Stimulated activated naive CD8-positive, alpha-beta T cell treated with anti-CD3 and anti-CD28 coated beads, Interleukin-15, Interleukin-2, amounts not matched to agents 100 U/mL and 50 U/mL, for 24 hours (primary cell): ENCODE measurements at regions not wholly inside any gene's neighbourhood (a gene's known extent, or its start where the extent isn't known, plus 50 kb on each side); places are given as distances from the start of the nearest gene placed in this dataset.

Experiments
- ATAC-seq: fragments of 150-1000 bp; cut with Tn5 transposase; one replicate; pipeline ENCODE4 v1.10.0; 2021
- DNase-seq: peaks from one replicate; pipeline ENCODE4 v3.0.0; 2021

- ATAC-seq = no peak
Measured at GRCh38 chr1:22264464-22265341, 121.8 kb upstream of the WNT4 start.

GRCh38 chr1:22266141-22266540, 123.2 kb upstream of the WNT4 start:
- no peak for DNase-seq
- no peak for ATAC-seq

More at GRCh38 chr1:22264464-22265341, 121.8 kb upstream of the WNT4 start:
- no peak for DNase-seq

GRCh38 chr1:22267413-22268175, 124.7 kb upstream of the WNT4 start:
- ATAC-seq = no peak
- no peak for DNase-seq

GRCh38 chr1:22268327-22268726, 125.4 kb upstream of the WNT4 start:
- ATAC-seq = no peak
- no peak for DNase-seq

GRCh38 chr1:22271847-22272801, 129.2 kb upstream of the WNT4 start:
- ATAC-seq (no peak), DNase-seq (no peak)

- ATAC-seq = no peak
Measured at GRCh38 chr1:22273686-22274681, 131.1 kb upstream of the WNT4 start.

GRCh38 chr1:22275167-22275566, 132.3 kb upstream of the WNT4 start:
- ATAC-seq = no peak
- no peak for DNase-seq

More at GRCh38 chr1:22273686-22274681, 131.1 kb upstream of the WNT4 start:
- no peak for DNase-seq

GRCh38 chr1:22275626-22276395, 132.9 kb upstream of the WNT4 start:
- peak; percentile 38 for ATAC-seq
- DNase-seq = peak; percentile 61

GRCh38 chr1:22276396-22276748, 133.5 kb upstream of the WNT4 start:
- no peak for DNase-seq
- no peak for ATAC-seq

GRCh38 chr1:22277662-22278061, 134.8 kb upstream of the WNT4 start:
- ATAC-seq (no peak), DNase-seq (no peak)

GRCh38 chr1:22279735-22280134, 136.8 kb upstream of the WNT4 start:
- DNase-seq = no peak
- no peak for ATAC-seq

- DNase-seq = no peak
- no peak for ATAC-seq
Measured at GRCh38 chr1:22280526-22280925, 137.6 kb upstream of the WNT4 start.

GRCh38 chr1:22281521-22282363, 138.8 kb upstream of the WNT4 start:
- DNase-seq = no peak
- ATAC-seq = no peak

- DNase-seq = no peak
- no peak for ATAC-seq
Measured at GRCh38 chr1:22282364-22282995, 139.6 kb upstream of the WNT4 start.

GRCh38 chr1:22283596-22283995, 140.7 kb upstream of the WNT4 start:
- no peak for ATAC-seq

GRCh38 chr1:22284236-22284635, 141.3 kb upstream of the WNT4 start:
- DNase-seq (no peak), ATAC-seq (no peak)

More at GRCh38 chr1:22283596-22283995, 140.7 kb upstream of the WNT4 start:
- DNase-seq = no peak

- ATAC-seq (no peak), DNase-seq (no peak)
Measured at GRCh38 chr1:22284906-22285548, 142.1 kb upstream of the WNT4 start.
